H1 (cell line): ENCODE measurements at regions not wholly inside any gene's neighbourhood (a gene's known extent, or its start where the extent isn't known, plus 50 kb on each side); places are given as distances from the start of the nearest gene placed in this dataset.

Experiments
- CHD1 ChIP-seq: IDR thresholded peaks from 2 replicates; pipeline ENCODE4 v1.6.1; 2012; ENCODE audit warnings: low read depth, low read length, improper control_type of control experiment
- CHD2 ChIP-seq: IDR thresholded peaks from 2 replicates; pipeline ENCODE4 v1.6.1; 2012; ENCODE audit warnings: low read length, improper control_type of control experiment
- RAD21 ChIP-seq, 2 experiments: IDR thresholded peaks in 1 of 2; conservative IDR thresholded peaks in 1 of 2; 2 replicates each; pipeline ENCODE4 v1.6.1; 2011; ENCODE audit warnings: low read depth in 2 of 2, low read length in 2 of 2, improper control_type of control experiment in 1 of 2, inconsistent platforms in 1 of 2, mild to moderate bottlenecking in 1 of 2, moderate library complexity in 1 of 2
- SIRT6 ChIP-seq: IDR thresholded peaks from one replicate; pipeline ENCODE4 v1.7.1; 2012; ENCODE audit warnings: low read length, inconsistent platforms
- SP4 ChIP-seq: IDR thresholded peaks from 2 replicates; pipeline ENCODE4 v1.6.1; 2012; ENCODE audit warnings: low read length, inconsistent platforms
- ZNF274 ChIP-seq: IDR thresholded peaks from 2 replicates; pipeline ENCODE4 v1.7.0; 2012; ENCODE audit warnings: low read length, borderline replicate concordance; ENCODE audit errors: extremely low read depth

GRCh38 chr5:158245513-158245912 lies 386.6 kb upstream of the CLINT1 start (continued):
- no peak for TF ChIP-seq CHD1
- no peak for TF ChIP-seq ZNF274
- TF ChIP-seq CHD2 = no peak
- no peak for TF ChIP-seq SIRT6
- no peak for TF ChIP-seq SP4
- no peak for TF ChIP-seq RAD21 (IDR thresholded peaks at IDR 0.05 in 1 of 2, conservative IDR thresholded peaks at IDR 0.05 in 1 of 2; ENCODE audit: low read depth in 2 of 2, low read length in 2 of 2)
